ENCODE measurements at regions not wholly inside any gene's neighbourhood (a gene's known extent, or its start where the extent isn't known, plus 50 kb on each side); places are given as distances from the start of the nearest gene placed in this dataset.

DNA sequence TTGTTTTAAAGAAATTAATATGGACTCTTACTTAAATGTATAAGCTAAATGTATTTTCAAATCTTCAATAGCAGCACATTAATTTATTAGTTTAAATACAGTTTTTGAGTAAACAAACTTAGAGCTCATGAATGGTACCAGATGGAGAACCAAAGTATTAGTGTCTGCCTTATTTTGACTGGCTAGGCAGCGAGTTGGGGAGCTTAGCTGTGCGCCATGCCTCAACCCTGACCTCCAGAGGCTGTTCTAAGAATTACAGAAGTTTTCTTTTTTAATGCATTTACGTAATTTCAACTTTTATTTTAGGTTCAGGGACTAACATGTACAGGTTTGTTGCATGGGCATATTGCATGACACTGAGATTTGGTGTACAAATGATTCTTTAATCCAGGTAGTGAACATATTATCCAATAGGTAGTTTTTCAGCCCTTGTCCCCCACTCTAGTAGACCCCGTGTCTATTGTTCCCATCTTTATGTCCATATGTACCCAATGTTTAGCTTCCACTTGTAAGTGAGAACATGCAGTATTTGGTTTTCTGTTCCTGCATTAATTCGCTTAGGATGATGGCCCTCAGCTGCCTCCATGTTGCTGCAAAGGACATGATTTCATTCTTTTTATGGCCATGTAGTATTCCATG is 166.8 kb downstream of the IQUB start:
- FAIRE-seq (no peak), DNase-seq (ENCODE audit: low read depth) (peak; percentile 45)
- Histone ChIP-seq H3K27me3 (ENCODE audit: control insufficient read depth, insufficient read depth, low read length) (no peaks in the 10 kb centered on the region), H3K36me3 (ENCODE audit: control insufficient read depth, insufficient read depth, low read length) (no peaks in the 10 kb centered on the region), H3K4me3 (ENCODE audit: low read depth, low read length) (no peak overlapping the region)
- TF ChIP-seq, protein P1, sequence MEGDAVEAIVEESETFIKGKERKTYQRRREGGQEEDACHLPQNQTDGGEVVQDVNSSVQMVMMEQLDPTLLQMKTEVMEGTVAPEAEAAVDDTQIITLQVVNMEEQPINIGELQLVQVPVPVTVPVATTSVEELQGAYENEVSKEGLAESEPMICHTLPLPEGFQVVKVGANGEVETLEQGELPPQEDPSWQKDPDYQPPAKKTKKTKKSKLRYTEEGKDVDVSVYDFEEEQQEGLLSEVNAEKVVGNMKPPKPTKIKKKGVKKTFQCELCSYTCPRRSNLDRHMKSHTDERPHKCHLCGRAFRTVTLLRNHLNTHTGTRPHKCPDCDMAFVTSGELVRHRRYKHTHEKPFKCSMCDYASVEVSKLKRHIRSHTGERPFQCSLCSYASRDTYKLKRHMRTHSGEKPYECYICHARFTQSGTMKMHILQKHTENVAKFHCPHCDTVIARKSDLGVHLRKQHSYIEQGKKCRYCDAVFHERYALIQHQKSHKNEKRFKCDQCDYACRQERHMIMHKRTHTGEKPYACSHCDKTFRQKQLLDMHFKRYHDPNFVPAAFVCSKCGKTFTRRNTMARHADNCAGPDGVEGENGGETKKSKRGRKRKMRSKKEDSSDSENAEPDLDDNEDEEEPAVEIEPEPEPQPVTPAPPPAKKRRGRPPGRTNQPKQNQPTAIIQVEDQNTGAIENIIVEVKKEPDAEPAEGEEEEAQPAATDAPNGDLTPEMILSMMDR (IDR thresholded peaks at IDR 0.05; ENCODE audit: insufficient read depth, low read length, severe bottlenecking): peak; percentile 72

DNA sequence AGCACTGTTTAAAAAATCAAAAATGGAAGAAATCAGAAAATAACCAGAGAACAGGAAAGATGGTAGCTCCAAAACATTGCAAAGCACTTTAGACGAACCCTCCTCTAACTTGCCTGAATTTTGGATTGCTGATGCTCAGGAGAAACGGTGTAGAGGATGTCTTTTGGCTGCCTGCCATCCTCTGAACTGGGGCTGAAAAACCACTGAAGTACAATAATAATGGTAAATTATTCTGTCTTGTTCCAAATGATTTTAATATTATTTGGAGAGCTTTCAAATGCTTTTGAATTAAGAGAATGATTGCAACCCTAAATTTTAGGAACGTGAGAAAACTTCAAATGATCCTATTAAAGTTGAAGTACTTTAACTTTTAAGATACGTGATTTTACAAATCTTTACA is 167.3 kb upstream of the SLC13A1 start:
- H3K27me3 ChIP-seq (ENCODE audit: control insufficient read depth, insufficient read depth, low read length): no peaks in the 10 kb centered on the region
- H3K4me3 ChIP-seq (ENCODE audit: low read depth, low read length): no peak overlapping the region
- no peak for DNase-seq (ENCODE audit: low read depth)
- TF ChIP-seq, protein P1 (IDR thresholded peaks at IDR 0.05; ENCODE audit: insufficient read depth, low read length, severe bottlenecking): no peak
- no peak for FAIRE-seq
- H3K36me3 ChIP-seq (ENCODE audit: control insufficient read depth, insufficient read depth, low read length): no peaks in the 10 kb centered on the region

DNA sequence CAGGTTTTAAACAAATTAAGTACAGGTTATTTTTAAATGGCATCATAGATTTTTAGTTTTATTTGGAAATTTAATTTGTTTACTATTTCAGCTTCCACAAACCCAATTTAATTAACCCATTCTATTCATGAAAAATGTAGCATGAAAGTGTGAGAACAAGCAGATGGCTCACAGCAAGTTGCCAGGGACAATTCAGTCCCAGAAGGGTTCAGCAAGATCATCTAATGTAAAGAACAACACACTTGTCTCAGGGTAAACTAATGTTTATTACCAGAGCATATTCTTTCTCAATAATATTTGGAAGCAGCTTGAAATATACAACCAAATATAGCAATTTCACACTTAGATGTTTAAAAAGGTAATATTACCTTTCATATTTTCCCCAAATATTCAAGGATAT is 166.9 kb upstream of the SLC13A1 start:
- TF ChIP-seq, protein P1 (IDR thresholded peaks at IDR 0.05; ENCODE audit: insufficient read depth, low read length, severe bottlenecking): no peak
- DNase-seq (ENCODE audit: low read depth) (no peak), FAIRE-seq (no peak)
- Histone ChIP-seq H3K27me3 (ENCODE audit: control insufficient read depth, insufficient read depth, low read length) (no peaks in the 10 kb centered on the region), H3K36me3 (ENCODE audit: control insufficient read depth, insufficient read depth, low read length) (no peaks in the 10 kb centered on the region), H3K4me3 (ENCODE audit: low read depth, low read length) (no peak overlapping the region)

DNA sequence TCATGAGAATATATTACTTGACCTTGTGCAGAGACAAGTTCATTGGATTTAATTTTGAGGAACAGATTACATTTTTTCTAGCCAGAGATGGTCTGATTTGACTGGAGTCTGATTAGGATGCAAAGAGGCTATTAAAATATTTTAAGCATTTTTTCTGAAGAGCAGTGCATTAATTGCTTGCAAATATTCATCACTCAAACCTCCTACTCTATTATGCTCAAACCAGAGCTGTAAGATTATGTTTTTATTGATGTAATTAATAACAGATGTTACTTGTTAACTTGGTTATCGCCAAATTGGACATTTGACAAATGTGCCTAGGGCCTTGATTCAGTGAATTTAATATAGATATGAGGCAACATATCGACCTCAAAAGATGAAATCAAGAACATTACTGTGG is 160.9 kb upstream of the SLC13A1 start:
- FAIRE-seq (no peak), DNase-seq (ENCODE audit: low read depth) (no peak)
- Histone ChIP-seq H3K27me3 (ENCODE audit: control insufficient read depth, insufficient read depth, low read length) (no peaks in the 10 kb centered on the region), H3K4me3 (ENCODE audit: low read depth, low read length) (no peak overlapping the region), H3K36me3 (ENCODE audit: control insufficient read depth, insufficient read depth, low read length) (no peaks in the 10 kb centered on the region)
- TF ChIP-seq, protein P1 (IDR thresholded peaks at IDR 0.05; ENCODE audit: insufficient read depth, low read length, severe bottlenecking): no peak

DNA sequence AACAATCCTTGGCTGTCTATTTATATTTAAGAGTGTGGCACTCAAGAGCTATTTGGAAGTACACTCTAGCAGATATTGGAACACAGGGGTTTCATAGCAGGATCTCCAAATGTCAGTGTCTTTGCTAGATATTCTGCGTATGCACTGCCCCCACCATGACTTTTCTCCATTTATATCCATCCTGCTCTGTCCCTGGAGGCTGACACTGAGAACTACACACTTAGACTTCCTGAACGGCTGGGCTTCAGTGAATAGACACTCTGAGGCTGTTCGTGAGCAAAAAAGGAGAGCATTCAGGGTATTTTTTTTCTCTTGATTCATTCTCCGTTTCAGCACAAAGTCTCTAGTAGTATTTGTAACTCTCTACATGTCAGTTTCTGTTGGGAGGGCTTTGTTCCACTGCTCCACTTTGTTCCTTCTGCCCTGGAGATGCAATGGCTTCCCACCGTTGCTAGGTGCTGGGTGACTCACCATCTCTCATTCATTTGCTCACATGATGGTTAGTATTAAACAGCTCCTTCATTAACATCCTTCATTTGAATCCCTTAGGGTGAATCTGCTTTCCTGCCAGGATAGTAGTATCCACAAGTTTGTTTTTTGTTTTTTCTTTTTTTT is 155.9 kb upstream of the SLC13A1 start:
- Histone ChIP-seq H3K27me3 (ENCODE audit: control insufficient read depth, insufficient read depth, low read length) (no peaks in the 10 kb centered on the region), H3K4me3 (ENCODE audit: low read depth, low read length) (no peak overlapping the region), H3K36me3 (ENCODE audit: control insufficient read depth, insufficient read depth, low read length) (no peaks in the 10 kb centered on the region)
- TF ChIP-seq, protein P1 (IDR thresholded peaks at IDR 0.05; ENCODE audit: insufficient read depth, low read length, severe bottlenecking): no peak
- DNase-seq (ENCODE audit: low read depth) (peak; percentile 57), FAIRE-seq (no peak)

DNA sequence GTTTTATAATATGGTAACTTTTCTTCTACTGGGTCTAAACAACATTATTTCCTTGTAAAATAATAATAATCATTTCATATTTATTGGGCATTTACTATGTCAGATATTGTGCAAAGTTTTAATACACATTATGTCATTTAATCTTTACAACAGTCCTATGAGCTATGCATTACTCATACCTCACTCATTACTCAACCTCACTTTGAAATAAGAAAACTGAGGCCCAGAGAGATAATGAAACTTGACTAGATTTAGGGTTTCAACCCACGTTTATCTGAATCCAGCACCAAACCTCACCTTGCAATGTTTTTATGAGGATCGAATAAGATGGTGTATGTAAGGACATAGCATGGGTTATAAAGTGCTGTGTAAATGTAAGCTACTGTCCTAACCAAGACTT is 153.2 kb upstream of the SLC13A1 start:
- DNase-seq (ENCODE audit: low read depth) (peak; percentile 84), FAIRE-seq (no peak)
- no peaks in the 10 kb centered on the region for H3K27me3 ChIP-seq (ENCODE audit: control insufficient read depth, insufficient read depth, low read length)
- TF ChIP-seq, protein P1 (IDR thresholded peaks at IDR 0.05; ENCODE audit: insufficient read depth, low read length, severe bottlenecking): no peak
- H3K36me3 ChIP-seq (ENCODE audit: control insufficient read depth, insufficient read depth, low read length): no peaks in the 10 kb centered on the region
- no peak overlapping the region for H3K4me3 ChIP-seq (ENCODE audit: low read depth, low read length)
